ENCODE measurements at regions not wholly inside any gene's neighbourhood (a gene's known extent, or its start where the extent isn't known, plus 50 kb on each side); places are given as distances from the start of the nearest gene placed in this dataset.

- no peak for TF ChIP-seq CTCF (IDR thresholded peaks at IDR 0.05; ENCODE audit: low read depth, low read length)
- TF ChIP-seq EZH2phosphoT487 (IDR thresholded peaks at IDR 0.05; ENCODE audit: low read depth) = no peak
These were observed 485.1 kb downstream of the GLRX3 start for GRCh38 chr10:130621231-130621775.

Data from OCI-LY3 (cell line).